ENCODE measurements at regions not wholly inside any gene's neighbourhood (a gene's known extent, or its start where the extent isn't known, plus 50 kb on each side); places are given as distances from the start of the nearest gene placed in this dataset.
A peak's percentile ranks its signal among the peaks of the same experiment; 100 is the strongest.

DNA sequence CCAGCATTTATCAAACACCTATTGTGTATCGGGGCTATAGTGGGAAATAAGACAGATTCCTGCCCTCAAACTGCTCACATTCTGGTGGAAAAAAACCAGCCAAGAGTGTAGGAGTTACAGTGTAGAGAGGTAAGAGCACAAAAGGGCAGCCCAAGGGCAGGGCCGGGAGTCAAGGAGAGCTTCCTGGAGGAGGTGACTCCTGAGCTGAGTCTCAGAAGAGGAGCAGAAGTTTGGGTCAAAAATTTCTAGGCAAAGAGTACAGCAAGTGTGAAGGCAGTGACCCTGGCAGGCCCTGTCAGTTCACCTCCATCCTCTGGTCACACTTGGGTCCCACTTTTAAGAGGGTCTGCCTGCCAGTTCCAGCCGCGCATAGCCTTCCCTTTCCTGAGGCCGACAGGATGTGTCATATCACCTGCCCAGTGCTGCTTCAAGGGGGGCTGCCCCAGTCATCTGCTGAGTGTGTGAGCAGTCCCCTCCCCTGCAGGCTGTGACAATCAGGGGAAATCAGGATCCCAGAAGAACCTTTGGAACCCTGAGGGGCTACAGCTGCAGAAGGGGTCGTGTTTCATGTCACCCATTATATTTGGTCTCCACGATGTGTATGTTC is 118.4 kb downstream of the GLI2 start:
- no peak for DNase-seq

DNA sequence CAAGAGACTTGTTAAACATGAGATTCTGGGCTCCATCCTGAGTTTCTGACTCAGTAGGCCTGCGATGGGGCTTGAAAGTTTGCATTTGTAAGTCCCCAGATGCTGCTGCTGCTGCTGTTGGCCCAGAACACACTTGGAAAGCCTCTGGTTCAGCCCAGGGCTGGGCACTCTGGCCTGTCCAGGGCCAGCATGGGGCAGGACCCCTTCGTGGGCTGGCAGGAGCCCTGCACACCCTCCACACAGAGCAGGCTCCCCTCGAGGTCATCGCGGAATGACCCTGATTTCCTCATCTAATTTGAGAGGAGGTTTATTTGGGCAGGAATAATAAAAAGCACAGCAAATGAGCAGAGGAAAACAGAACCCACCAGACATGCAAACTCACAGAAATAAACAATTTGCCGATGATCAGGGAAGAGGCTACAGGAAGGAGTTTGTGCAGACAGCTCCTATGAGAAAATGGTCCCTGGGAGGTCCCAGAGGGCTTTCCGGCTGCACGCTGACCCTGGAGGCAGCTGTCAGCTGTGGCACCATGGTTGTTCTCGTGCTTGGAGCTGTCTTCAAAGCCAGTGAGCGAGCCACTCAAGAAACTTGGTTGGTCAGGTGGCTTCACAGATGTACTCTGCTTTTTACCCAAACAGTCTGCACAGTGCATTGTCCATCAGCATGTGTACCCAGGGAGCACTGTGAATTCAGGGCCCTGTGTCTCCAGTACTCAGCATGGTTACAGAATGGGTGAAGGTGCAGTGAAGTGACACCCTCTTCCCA is 119.3 kb downstream of the GLI2 start:
- no peak for DNase-seq

DNA sequence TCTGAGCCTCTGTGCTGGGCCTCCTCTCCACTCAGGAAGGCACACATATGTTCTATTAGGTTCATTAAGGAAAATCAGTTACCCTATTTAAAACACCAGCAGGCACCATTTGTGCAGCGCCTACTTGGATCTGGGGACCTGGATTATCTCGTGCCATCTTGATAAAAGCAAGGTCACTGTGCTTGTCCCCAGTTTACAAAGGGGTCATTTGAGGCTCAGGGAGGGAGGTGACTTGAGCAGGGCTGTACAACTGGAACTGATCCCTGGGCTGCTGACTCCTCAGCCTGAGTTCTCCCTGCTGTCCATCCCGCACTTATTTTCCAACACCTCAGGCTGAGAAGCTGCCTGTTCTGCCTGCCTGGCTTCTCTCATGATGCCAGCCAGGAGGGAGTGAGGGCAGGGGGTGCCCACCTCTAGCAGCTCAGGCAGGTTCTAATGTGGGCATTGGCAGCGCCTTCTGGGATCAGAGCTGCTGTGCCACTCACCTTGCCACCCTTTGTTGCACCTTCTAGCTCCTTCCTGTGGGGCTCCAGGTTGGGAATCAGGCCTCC is 120.3 kb downstream of the GLI2 start:
- no peak for DNase-seq

DNA sequence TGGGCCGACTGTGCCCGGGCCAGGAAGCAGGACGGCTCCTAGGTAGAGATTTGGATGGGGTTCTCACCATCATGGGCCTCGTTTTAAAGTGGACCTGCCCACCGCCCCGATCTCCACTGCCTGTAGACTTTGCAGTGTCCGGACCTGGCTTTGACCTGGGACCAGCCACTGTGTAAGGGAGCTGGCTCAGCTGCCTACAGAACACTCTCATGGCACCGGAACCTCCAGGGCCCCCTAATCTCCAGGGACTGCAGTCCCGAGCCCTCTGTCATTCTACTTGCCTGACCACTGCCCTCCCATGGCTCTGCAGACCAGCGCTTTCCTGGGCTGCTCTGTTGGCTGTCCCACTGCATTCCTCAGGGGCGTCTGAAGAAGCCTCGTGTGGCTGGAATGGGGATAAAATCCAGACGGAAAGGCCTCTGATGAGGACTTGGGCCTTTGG is 120.8 kb downstream of the GLI2 start:
- peak; percentile 19 for DNase-seq

DNA sequence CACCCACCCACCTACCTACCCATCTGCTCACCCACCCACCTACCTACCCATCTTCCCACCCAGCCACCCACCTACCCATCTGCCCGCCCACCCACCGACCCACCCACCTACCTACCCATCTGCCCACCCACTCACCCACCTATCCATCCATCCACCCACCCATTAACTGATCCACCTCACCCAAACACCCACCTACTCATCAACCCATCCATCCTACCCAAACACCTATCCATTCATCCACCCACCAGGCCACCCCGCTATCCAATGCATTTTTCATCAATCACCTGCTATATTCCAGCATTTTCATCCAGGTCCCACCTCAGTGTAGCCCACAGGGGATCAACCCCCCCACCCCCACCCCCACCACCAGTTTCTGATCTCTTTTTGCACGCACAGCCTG is 121.8 kb downstream of the GLI2 start:
- DNase-seq: no peak

DNA sequence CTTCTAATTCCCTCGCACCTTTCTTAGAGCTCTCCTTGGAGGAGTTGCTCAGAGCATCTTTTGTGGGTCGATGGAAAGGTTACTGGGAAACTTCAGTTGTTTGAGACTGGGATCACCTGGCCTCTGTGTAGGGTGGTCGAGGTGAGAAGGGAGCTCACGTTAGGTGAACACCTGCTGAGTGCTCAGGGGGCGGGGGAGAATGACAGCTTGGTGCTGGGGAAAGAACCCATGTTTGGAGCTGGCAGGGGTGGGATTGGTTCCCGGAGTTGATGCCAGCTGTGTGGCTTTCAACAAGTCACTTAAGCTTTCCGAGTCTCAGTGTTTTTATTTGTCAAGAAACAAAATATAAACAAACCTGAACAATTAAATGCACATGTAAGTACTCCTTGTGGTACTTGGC is 122.3 kb downstream of the GLI2 start:
- no peak for DNase-seq

DNA sequence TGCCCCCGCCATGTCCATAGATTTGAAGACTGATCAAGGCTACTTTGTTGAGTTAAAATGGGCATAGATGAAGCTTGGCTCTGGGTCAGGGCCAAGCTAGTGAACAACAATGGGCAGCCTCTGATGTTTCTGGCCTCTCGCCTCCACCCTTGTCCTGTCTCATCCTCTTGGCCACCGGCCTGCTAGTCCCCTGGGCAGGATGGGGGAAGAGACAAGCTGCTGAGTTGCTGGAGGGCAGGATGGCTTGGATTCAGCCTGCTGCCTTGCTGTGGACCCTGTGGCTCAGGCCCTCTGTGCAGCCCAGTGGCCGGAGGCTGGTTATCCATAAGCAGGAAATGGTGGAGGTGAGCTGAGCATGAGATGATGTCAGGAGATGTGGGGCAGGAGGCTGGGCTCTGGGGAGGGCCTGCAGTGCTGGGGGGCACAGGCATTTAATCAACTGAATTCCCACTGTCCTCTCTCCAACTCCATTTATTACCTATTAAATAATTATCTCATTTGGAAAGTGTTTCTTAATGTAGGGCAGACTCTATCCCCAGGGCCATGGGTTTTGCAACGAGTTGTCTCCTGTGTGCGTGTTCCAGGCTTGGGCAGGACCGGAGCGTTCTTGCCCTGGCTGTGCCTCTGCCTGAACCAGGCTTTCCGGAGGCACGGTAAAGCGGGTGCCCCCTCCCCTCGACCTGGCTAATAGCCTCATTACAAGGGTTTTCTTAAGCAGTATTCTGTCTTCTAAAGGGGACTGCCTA is 122.9 kb downstream of the GLI2 start:
- DNase-seq: no peak

DNA sequence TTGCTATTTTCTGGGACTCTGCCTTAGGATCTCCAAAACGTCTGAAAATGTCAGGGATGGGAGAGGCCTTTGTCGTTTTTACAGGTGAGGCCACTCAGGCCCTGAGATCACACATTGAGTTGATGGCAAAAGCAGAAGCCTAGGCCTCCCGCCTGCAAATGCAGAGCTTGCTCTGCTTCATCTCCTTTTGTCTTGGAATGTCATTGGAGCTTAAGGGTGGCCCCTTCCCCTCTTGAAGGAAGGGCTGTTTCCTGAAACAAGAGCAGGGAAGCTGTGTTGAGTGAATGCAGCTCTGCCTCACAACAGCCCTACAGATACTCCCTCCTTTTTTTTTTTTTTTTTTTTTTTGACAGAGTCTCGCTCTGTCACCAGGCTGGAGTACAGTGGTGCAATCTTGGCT is 123.5 kb downstream of the GLI2 start:
- no peak for DNase-seq

DNA sequence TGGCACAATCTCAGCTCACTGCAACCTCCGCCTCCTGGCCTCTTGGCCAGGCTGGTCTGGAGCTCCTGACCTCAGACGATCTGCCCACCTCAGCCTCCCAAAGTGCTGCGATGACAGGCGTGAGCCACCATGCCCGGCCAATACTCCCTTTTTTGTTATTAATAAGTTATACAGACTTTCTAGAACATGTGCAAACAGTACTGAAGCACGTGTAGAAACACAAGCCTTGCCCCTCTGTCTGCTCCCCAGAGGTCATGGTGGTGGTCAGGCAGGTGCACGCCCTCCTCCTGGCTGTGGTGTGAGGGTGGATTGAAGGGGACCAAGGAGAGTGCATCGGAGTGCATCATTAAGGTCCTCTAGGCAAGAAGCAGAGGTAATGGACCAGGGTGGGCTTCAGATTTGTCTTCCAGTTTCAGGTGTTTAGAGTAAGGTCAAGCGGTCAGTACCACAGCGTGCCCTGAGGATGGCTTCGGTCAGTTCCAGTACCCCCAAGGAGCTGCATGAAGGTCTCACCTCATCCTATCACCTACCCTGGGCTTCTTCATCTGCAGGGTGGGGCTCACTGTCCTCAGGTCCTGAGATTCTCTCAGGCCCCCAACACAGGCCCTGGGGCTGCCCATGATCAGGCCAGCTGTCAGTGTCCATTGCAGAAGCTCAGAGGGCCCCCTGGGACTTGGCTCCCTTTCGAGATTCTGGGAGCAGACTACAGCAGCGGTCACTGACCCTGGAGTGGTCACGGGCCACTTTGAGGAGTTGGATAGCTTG is 124.3 kb downstream of the GLI2 start:
- no peak for DNase-seq

DNA sequence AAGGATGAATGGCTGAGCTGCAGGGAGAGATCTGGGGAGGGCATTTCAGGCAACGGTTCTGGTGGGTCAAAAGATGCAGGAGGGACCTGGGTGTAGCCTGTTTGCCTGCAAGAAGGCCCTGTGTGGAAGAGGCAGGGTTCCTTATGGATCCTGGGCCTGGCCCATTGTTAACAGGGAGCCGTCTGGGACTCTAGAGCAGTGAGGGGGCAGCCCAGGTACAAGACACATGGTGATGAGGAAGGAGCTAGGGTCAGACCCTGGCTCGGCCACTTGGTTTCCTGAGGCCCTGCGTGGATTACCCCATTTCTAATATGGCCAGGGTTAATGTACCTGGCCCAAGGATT is 124.9 kb downstream of the GLI2 start:
- no peak for DNase-seq

DNA sequence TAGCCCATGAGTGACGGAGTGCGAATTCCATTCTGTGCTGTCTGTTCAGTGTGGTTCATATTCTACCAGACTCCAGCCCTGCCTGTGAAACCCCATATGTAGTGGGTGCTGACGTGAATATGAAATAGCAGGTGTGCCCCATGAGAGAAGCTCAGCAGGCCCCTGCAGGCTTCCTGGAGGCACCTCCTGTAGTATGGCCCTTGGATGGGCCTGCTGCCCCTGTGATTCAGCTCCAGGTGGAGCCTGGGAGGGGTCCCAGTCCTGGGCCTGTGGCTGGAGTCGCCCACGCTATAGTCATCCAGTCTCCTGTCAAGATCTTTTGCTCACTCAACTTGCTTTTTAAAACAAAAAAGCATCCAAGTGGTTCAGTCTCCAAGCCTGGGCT is 125.5 kb downstream of the GLI2 start:
- DNase-seq: no peak

DNA sequence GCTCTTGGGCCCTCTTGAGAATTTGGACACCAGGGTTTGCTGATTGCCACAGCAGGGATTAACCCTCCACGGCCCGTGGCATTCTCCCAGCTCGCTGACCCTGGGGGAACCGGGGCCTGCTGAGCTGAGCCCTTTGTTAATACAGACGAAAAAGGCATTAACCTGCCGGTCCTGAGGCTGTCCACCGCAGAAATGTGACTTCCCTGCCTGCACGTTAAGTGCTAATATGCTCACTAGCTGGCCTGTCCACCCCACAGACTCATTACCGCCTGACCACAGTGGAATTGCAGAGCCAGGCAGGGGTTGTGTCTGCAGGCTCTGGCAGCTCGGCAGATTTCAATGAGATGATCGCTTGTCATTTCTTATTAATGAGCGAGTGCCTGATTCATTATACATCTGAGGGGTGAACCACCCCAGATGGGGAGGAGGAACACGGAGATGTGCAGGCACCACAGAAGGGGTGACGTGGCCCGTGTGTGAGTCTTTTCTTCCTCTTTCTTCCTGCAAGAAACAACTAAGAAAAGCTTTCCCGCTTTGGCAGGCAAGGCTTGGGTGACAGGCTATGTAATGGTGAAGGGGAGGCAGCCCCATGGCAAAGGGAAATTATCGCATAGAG is 126.0 kb downstream of the GLI2 start:
- peak; percentile 77 for DNase-seq

DNA sequence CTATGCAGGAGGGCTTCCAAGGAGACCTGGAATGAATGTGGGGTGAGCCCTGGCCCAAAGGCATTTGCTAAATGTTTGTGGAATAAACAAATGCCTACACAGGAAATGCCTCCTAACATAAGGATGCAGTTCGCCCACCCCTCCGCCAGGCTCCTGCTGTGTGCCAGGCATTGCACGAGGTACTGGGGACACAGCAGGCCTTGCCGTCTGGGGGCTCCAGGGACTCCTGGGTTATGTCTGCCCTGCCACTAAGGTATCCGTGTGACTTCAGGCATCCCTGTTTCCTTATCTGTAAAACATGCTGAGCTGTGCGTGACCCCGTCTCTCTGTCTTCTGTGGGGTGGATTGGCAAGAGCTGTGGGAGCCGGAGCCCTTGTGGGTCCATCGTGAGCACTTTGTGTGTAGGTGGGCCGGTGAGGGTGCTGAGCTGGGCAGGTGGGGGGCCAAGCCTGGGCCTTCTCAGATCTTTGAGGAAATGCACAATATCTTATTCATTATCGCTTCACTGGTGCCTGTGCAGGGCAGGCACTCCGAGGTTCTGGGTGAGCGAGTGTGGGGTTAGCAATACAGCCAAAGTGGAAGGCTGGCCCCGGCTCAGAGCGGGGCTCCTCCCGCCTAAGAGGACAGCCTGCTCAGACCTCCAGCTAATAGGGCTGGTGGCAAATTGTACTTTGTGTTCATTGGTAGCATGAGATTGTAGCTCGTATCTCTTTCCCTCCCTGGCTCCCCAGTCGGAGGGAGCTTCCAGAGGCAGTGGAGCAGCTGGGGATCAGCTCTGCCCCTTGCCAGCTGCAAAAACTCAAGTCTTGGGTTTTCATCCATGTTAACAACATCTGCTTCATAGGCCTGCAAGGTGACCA is 126.8 kb downstream of the GLI2 start:
- DNase-seq: no peak

DNA sequence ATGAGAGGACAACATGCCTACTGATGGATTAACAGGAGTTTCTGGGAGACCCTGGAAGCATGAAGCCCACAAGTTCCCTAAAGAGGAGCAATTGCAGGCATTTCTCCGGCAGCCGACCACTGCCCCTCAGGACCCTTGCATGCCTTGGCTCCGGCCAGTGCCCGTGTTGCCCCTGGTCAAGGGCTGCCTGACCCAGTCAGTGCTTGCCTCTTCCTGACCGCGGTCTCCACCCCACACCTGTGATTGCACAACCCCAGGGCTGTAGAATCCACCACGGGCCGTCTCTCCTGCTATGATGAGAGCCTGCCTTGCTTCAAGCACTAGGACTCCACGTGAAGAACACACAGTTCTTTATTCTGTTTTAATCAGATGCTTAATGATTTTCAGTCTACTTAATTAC is 127.5 kb downstream of the GLI2 start:
- no peak for DNase-seq

DNA sequence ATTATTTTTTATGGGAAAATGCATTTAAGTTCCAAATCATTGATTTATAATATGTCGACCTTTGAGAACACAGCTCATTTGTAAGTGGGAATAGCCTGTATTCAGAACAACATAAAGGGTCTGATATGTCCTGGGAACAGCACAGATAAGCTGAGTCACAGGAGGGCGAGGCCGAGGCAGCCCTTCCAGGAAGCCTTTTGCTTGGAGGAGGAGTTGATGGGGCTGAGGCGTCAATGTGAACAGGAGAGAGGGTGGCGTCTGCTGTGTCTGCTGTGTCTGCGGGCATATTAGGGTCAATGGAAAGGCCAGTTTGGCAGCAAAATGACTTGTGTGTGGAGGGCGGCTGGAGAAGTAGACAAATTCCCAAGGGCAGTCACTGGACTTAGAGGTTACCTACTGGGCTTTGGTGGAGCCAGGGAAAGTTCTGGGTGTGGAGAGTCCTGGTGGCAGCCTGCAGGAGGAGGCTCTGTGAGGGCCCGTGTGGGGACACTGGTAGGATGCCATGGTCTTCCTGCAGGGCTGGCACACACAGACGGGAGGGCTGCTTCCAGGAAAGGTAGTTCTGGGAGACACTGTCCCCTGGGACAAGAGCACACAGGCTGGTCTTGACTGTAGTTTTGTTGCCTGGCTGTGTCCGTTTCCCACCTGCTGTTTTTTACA is 128.1 kb downstream of the GLI2 start:
- peak; percentile 60 for DNase-seq

DNA sequence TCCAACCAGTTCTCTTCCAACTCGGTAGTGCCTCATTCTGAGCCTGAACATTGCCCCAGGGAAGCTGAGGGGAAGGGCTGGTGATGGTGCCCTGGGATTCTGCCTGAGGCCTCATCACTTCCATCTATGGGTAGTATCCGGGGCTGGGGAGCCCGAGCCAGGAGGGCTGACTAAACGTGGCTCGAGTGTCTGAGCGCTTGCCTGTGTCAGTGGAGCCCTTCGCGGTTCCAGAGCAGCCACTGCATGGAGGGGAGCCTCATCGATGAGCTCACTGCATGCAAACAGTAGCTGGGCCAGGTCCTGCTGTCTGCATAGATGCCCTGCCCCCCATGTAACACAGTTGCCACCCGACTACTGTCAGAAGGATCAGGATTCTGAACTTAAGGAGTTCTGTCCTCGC is 129.3 kb downstream of the GLI2 start:
- peak; percentile 40 for DNase-seq

DNA sequence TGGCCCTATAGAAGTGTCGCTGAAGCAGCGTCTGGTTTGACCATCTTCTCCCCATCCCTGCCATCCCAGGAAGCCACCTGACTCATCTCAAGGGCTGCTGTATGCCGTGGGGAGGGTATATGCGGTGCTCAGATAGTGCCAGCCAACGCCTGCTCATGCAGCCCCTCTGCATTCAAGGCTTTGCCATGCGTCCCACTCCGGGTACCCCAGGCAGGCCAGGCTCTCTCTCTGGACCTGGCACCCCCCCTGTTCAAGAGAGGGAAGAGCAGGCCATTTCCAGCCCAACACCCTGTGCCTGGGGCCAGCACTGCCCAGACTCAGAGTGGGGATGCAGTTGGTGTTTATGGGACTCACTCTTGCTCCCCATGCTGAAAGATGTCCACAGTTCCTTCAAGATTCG is 130.0 kb downstream of the GLI2 start:
- DNase-seq: no peak

DNA sequence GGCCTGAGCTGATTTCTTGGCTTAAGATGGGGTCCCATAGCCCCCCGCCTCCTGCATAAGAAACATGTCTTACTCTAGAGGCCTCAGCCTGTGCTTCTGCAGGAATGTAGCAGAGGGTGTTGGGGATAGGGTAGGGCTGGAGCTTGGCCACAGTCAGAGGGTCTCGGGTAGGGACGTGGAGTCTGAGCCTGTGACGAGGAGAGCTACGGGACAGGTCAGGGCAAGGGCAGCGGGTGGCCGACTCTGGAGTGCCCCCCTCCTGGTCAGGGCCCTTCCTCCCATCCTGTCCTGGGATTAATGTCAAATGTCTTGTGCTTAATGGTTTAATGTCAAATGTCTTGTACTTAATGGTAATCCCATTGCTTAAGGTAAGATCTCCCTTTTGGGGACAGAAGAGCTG is 130.4 kb downstream of the GLI2 start:
- DNase-seq: no peak

DNA sequence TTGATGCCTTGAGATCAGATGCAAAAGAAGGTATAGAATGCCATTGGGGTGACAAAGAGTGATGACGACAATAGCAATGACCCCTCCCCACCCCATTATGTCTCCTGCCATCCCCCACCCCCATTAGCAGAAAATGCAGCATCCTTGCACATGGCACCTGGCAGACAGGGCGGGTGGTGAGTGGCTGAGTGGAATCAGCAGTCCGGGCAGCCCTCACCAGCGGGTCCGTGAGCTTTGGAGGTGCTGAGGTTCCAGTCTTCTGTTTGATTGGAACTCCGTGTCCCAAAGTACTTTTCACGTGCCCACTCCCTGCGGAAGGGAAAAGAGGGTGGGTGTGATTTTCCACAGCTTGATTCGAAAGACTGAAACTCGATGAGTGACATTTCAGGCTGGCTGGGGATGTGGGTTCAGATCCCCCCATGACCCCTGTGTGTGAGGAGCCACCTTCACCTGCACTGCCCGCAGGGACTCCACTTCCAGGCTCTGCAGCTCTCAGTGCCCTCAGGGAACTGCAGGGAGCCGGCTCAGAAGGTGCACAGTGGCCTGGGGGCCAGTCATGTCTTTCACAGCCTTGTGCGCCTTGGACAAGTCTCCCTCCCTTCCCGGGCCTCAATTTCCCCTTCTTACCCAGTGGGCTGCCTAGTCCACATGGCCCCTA is 130.9 kb downstream of the GLI2 start:
- no peak for DNase-seq

Data from HCEC 1CT (cell line).